HUES48 (cell line): ENCODE measurements at regions not wholly inside any gene's neighbourhood (a gene's known extent, or its start where the extent isn't known, plus 50 kb on each side); places are given as distances from the start of the nearest gene placed in this dataset.
"Not testable (repeated sequence)": the region's sequence is repeated elsewhere in the genome, so short reads cannot be mapped to it uniquely, and the experiment has no call there.

Experiments used
- H3K27ac ChIP-seq: one replicate; pipeline ENCODE4 v1.7.0; 2013; ENCODE audit warnings: low read depth, low read length, inconsistent platforms
- H3K27me3 ChIP-seq: 2 replicates; pipeline ENCODE4 v1.6.1; 2013; ENCODE audit warnings: mild to moderate bottlenecking, low read length; ENCODE audit not compliant: control insufficient read depth, insufficient read depth
- H3K36me3 ChIP-seq: 2 replicates; pipeline ENCODE4 v1.6.1; 2013; ENCODE audit warnings: low read length; ENCODE audit not compliant: control insufficient read depth, insufficient read depth
- H3K4me1 ChIP-seq: 2 replicates; pipeline ENCODE4 v1.6.1; 2013; ENCODE audit warnings: mild to moderate bottlenecking, low read length; ENCODE audit not compliant: control insufficient read depth, insufficient read depth
- H3K4me3 ChIP-seq: 2 replicates; pipeline ENCODE4 v1.5.1; 2013; ENCODE audit warnings: mild to moderate bottlenecking, low read depth, low read length
- H3K9ac ChIP-seq: 2 replicates; pipeline ENCODE4 v1.6.1; 2013; ENCODE audit warnings: mild to moderate bottlenecking, low read depth, low read length, moderate library complexity
- H3K9me3 ChIP-seq: 2 replicates; pipeline ENCODE4 v1.6.1; 2013; ENCODE audit warnings: low read length; ENCODE audit not compliant: control insufficient read depth, insufficient read depth

DNA sequence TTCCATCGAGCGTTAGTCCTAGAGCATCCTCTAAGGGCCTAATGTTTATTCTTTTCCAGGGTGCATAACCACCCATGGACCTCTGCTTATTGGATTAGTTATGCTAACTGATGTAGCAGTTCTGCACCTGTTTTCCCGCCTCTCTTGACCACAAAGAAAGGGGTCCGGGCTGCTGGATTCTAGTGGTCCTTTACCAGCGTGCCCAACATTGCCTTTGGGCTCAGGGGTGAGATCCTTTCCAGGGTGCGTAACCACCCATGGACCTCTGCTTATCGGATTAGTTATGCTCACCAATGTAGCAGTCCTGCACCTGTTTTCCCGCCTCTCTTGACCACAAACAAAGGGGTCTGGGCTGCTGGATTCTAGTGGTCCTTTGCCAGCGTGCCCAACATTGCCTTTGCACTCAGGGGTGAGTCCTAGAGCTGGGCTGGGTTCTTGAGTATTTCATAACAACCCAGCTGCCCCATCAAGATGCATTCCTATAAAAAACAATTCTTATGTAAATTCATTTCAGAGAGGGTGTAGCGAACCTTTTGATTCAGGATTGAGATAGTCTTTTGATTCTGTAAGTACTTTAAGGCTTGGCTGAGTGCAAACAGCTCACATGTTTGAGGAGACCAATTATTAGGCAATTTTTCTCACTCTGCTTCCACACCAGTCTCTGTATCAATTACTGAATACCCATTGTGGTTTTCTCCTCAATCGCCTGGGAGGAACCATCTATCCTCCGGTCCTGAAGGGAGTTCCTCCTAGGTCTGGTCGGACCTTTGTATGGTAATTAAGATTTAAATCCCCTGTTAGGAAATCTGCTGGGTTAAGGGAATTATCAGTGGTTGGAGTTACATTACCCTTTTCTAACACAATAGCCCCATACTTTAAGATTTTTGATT is 253.0 kb upstream of the CNR1 start:
- H3K27me3 ChIP-seq, H3K4me3 ChIP-seq, H3K27ac ChIP-seq, H3K9me3 ChIP-seq, H3K9ac ChIP-seq, H3K4me1 ChIP-seq, H3K36me3 ChIP-seq: not testable (repeated sequence)

DNA sequence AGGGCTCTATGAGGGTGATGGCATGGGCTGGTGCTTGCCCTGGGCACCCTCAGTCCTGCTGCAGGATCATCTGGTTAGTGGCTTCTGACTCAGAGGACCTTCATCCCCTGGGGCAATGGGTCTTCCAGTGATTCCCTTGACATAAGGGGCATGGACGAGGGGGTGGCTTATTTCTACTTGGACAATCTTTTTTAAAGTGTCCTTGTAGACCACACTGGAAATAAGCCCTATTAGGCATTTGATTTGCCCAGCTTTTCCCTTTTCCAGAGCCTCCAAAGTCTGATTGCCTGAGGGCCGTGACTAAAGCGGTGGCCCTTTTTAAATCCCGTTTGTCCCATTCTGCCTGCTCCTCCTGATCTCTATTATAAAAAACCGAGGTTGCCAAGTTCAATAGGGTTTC is 251.2 kb upstream of the CNR1 start:
- not testable (repeated sequence) for H3K4me3 ChIP-seq, H3K4me1 ChIP-seq, H3K9ac ChIP-seq, H3K36me3 ChIP-seq, H3K9me3 ChIP-seq, H3K27me3 ChIP-seq, H3K27ac ChIP-seq

GRCh38 chr6:88413459-88413858 is 247.3 kb upstream of the CNR1 start:
- H3K9ac ChIP-seq: no peak overlapping the region
- H3K27ac ChIP-seq: no peak overlapping the region
- no peaks in the 10 kb centered on the region for H3K4me1 ChIP-seq
- no peaks in the 10 kb centered on the region for H3K27me3 ChIP-seq
- no peaks in the 10 kb centered on the region for H3K9me3 ChIP-seq
- H3K36me3 ChIP-seq: no peaks in the 10 kb centered on the region
- H3K4me3 ChIP-seq: no peak overlapping the region

- H3K36me3 ChIP-seq, H3K27ac ChIP-seq: not testable (repeated sequence)
Observed at GRCh38 chr6:88408355-88408754, 242.2 kb upstream of the CNR1 start.

GRCh38 chr6:88406674-88407073 is 240.5 kb upstream of the CNR1 start:
- H3K27me3 ChIP-seq, H3K27ac ChIP-seq, H3K36me3 ChIP-seq, H3K4me1 ChIP-seq, H3K9ac ChIP-seq, H3K9me3 ChIP-seq: not testable (repeated sequence)
- H3K4me3 ChIP-seq: peak overlapping the region; percentile 57; the same call in 1 of the 2 replicates

More at GRCh38 chr6:88408355-88408754, 242.2 kb upstream of the CNR1 start:
- not testable (repeated sequence) for H3K4me1 ChIP-seq, H3K27me3 ChIP-seq, H3K9ac ChIP-seq, H3K4me3 ChIP-seq, H3K9me3 ChIP-seq

DNA sequence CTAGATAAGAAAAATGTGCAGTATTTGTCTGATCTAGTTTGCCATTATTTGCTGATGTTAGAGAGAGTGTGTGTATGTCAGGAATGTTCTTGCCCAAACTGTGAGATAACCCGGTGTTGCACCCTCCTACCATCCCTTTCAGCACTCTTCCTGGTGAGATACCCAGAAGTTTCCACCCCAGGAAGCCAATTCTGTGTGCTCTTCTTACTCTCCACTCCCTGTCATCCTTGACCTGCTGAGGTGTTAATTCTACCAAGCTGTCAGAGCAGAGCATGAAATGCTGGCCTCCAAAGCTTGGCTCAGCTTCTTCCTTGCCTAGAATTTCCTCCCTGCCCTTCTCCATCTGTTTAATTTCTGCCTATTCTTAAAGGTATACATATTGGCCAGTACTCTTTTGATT is 237.3 kb upstream of the CNR1 start:
- no peaks in the 10 kb centered on the region for H3K9me3 ChIP-seq
- no peaks in the 10 kb centered on the region for H3K27me3 ChIP-seq
- H3K9ac ChIP-seq: no peak overlapping the region
- no peak overlapping the region for H3K4me3 ChIP-seq
- H3K27ac ChIP-seq: no peak overlapping the region
- H3K4me1 ChIP-seq: no peaks in the 10 kb centered on the region
- no peaks in the 10 kb centered on the region for H3K36me3 ChIP-seq

GRCh38 chr6:88402909-88403308 is 236.8 kb upstream of the CNR1 start:
- Histone ChIP-seq H3K4me3 (no peak overlapping the region), H3K9me3 (no peaks in the 10 kb centered on the region)

GRCh38 chr6:88390998-88391397 is 224.9 kb upstream of the CNR1 start:
- not testable (repeated sequence) for H3K36me3 ChIP-seq, H3K4me1 ChIP-seq, H3K4me3 ChIP-seq, H3K9me3 ChIP-seq, H3K27me3 ChIP-seq, H3K9ac ChIP-seq, H3K27ac ChIP-seq

More at GRCh38 chr6:88402909-88403308, 236.8 kb upstream of the CNR1 start:
- Histone ChIP-seq H3K4me1 (no peaks in the 10 kb centered on the region), H3K27ac (no peak overlapping the region), H3K27me3 (no peaks in the 10 kb centered on the region), H3K36me3 (no peaks in the 10 kb centered on the region), H3K9ac (no peak overlapping the region)

- Histone ChIP-seq H3K27me3 (no peaks in the 10 kb centered on the region), H3K9ac (no peak overlapping the region), H3K4me1 (no peaks in the 10 kb centered on the region), H3K9me3 (peaks cover 2% of the 10 kb centered on the region; the same call in 1 of the 2 replicates), H3K4me3 (no peak overlapping the region), H3K36me3 (no peaks in the 10 kb centered on the region), H3K27ac (no peak overlapping the region)
Observed at GRCh38 chr6:88388589-88388988, 222.4 kb upstream of the CNR1 start.

- H3K9ac ChIP-seq: no peak overlapping the region
- no peaks in the 10 kb centered on the region for H3K36me3 ChIP-seq
- no peak overlapping the region for H3K4me3 ChIP-seq
- H3K4me1 ChIP-seq: peaks cover 13% of the 10 kb centered on the region
- H3K9me3 ChIP-seq: peaks cover 2% of the 10 kb centered on the region; the same call in 1 of the 2 replicates
- no peaks in the 10 kb centered on the region for H3K27me3 ChIP-seq
- H3K27ac ChIP-seq: no peak overlapping the region
Observed at GRCh38 chr6:88386167-88386566, 220.0 kb upstream of the CNR1 start.

DNA sequence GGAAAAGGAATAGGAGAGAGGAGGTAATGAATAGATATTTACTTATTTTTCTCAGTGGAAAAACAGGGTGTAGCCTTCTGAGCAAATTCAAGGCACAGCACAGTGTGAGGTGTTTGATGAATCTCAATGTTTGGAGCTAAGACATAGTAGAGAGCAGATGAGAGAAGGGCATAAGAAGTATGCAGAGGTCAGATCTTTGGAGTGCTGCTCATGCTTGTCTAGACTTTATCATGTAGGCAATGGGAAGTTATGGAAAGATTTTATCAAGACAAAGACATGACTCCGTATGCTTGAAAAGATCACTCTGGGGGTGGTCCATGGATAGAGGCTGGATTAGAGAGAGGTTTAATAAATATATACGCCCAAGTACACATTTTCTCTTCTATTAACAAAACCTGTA is 217.0 kb upstream of the CNR1 start:
- H3K4me3 ChIP-seq: no peak overlapping the region
- no peaks in the 10 kb centered on the region for H3K36me3 ChIP-seq
- H3K4me1 ChIP-seq: peaks cover 33% of the 10 kb centered on the region
- H3K9me3 ChIP-seq: no peaks in the 10 kb centered on the region
- no peaks in the 10 kb centered on the region for H3K27me3 ChIP-seq
- H3K9ac ChIP-seq: no peak overlapping the region
- H3K27ac ChIP-seq: no peak overlapping the region
